Astrocyte (in vitro differentiated cells and primary cell): ENCODE measurements at regions not wholly inside any gene's neighbourhood (a gene's known extent, or its start where the extent isn't known, plus 50 kb on each side); places are given as distances from the start of the nearest gene placed in this dataset.

ENCODE experiments used
- DNase-seq: peaks from one replicate; pipeline ENCODE4 v3.0.0-alpha.2; 2010; ENCODE audit warnings: low read depth
- FAIRE-seq: peaks from 2 replicates; lab custom pipeline; 2011; peaks lifted over from hg19 to GRCh38; lab: Jason Lieb, UNC
- H2AFZ ChIP-seq: 2 replicates; pipeline ENCODE4 v1.6.0; 2012; ENCODE audit warnings: low read depth, low read length, inconsistent platforms
- H3K27ac ChIP-seq: 2 replicates; pipeline ENCODE4 v1.5.1; 2011; ENCODE audit warnings: low read depth, low read length, inconsistent platforms
- H3K27me3 ChIP-seq: 2 replicates; pipeline ENCODE4 v1.6.0; 2011; ENCODE audit warnings: low read length, inconsistent platforms; ENCODE audit not compliant: insufficient read depth
- H3K36me3 ChIP-seq: 2 replicates; pipeline ENCODE4 v1.5.1; 2011; ENCODE audit warnings: low read length, inconsistent platforms; ENCODE audit not compliant: insufficient read depth
- H3K4me1 ChIP-seq: 2 replicates; pipeline ENCODE4 v1.5.1; 2011; ENCODE audit warnings: low read length, inconsistent platforms; ENCODE audit not compliant: insufficient read depth
- H3K4me2 ChIP-seq: 2 replicates; pipeline ENCODE4 v1.6.0; 2012; ENCODE audit warnings: low read length, inconsistent platforms
- H3K4me3 ChIP-seq: 2 replicates; pipeline ENCODE4 v1.5.1; 2011; ENCODE audit warnings: low read depth, mild to moderate bottlenecking, low read length, inconsistent platforms; ENCODE audit not compliant: insufficient read depth
- H3K79me2 ChIP-seq: 2 replicates; pipeline ENCODE4 v1.6.0; 2012; ENCODE audit warnings: mild to moderate bottlenecking, low read length, inconsistent platforms; ENCODE audit not compliant: insufficient read depth
- H3K9ac ChIP-seq: 2 replicates; pipeline ENCODE4 v1.6.0; 2012; ENCODE audit warnings: mild to moderate bottlenecking, low read length, inconsistent platforms
- H3K9me3 ChIP-seq: 2 replicates; pipeline ENCODE4 v1.5.1; 2012; ENCODE audit warnings: low read depth, mild to moderate bottlenecking, low read length, inconsistent platforms; ENCODE audit not compliant: insufficient read depth
- H4K20me1 ChIP-seq: 2 replicates; pipeline ENCODE4 v1.6.0; 2012; ENCODE audit warnings: low read length, inconsistent platforms; ENCODE audit not compliant: insufficient read depth
- H3K27ac Mint-ChIP-seq: one replicate; pipeline ENCODE4 v1.8.0; 2021; ENCODE audit warnings: mild to moderate bottlenecking, mixed read lengths; ENCODE audit not compliant: unreplicated experiment
- H3K27me3 Mint-ChIP-seq: one replicate; pipeline ENCODE4 v1.8.0; 2021; ENCODE audit warnings: low read depth, mixed read lengths; ENCODE audit not compliant: unreplicated experiment
- H3K36me3 Mint-ChIP-seq: one replicate; pipeline ENCODE4 v1.8.0; 2021; ENCODE audit warnings: low read depth, mixed read lengths; ENCODE audit not compliant: unreplicated experiment
- H3K4me1 Mint-ChIP-seq: one replicate; pipeline ENCODE4 v1.8.0; 2021; ENCODE audit warnings: low read depth, mixed read lengths; ENCODE audit not compliant: unreplicated experiment
- H3K4me3 Mint-ChIP-seq: one replicate; pipeline ENCODE4 v1.8.0; 2021; ENCODE audit warnings: mild to moderate bottlenecking, moderate library complexity, mixed read lengths; ENCODE audit not compliant: unreplicated experiment
- H3K9me3 Mint-ChIP-seq: one replicate; pipeline ENCODE4 v1.8.0; 2021; ENCODE audit warnings: mild to moderate bottlenecking, mixed read lengths; ENCODE audit not compliant: unreplicated experiment
- CTCF ChIP-seq: IDR thresholded peaks from 2 replicates; pipeline ENCODE4 v1.5.1; 2011; ENCODE audit warnings: low read depth, mild to moderate bottlenecking, inconsistent platforms, low read length, moderate library complexity; ENCODE audit not compliant: insufficient read depth
- EZH2 ChIP-seq: IDR thresholded peaks from 2 replicates; pipeline ENCODE4 v1.6.1; 2012; ENCODE audit warnings: mild to moderate bottlenecking, low read length, inconsistent platforms; ENCODE audit not compliant: insufficient read depth

DNA sequence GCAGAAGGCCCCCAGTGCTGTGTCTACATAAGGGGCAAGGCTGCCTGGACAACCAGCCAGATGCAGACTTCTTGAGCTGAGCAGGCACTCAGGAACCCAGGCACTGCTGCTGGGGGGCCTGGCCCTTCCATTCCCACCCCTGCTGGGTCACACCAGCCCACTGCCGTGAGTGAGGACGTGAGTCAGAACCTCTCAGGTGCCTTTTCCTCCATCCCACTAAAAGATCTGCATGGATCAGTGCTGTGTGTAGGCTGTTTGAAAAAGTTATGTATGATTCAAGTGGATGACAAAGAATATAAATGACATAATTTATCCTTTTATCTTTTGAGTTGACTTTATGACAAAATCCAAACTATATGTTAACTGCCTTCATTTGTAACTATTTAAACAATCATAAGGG is 499.3 kb downstream of the INHBA start:
- no peaks in the 10 kb centered on the region for H3K36me3 ChIP-seq
- no peaks in the 10 kb centered on the region for H3K9me3 ChIP-seq
- H2AFZ ChIP-seq = no peak overlapping the region
- no peak overlapping the region for H3K4me3 ChIP-seq
- Mint-ChIP-seq H3K4me1 (no peaks in the 10 kb centered on the region), H3K4me3 (no peak overlapping the region), H3K27ac (no peak overlapping the region), H3K27me3 (no peaks in the 10 kb centered on the region), H3K36me3 (no peaks in the 10 kb centered on the region), H3K9me3 (no peaks in the 10 kb centered on the region)
- DNase-seq (no peak), FAIRE-seq (no peak)
- H3K4me1 ChIP-seq = no peaks in the 10 kb centered on the region
- no peak overlapping the region for H3K4me2 ChIP-seq
- H3K27me3 ChIP-seq = no peaks in the 10 kb centered on the region
- no peak overlapping the region for H3K27ac ChIP-seq
- H3K9ac ChIP-seq = no peak overlapping the region
- no peaks in the 10 kb centered on the region for H4K20me1 ChIP-seq
- TF ChIP-seq EZH2 (no peak), CTCF (no peak)
- H3K79me2 ChIP-seq = no peaks in the 10 kb centered on the region

- H3K9ac ChIP-seq = no peak overlapping the region
- no peak for DNase-seq
- Mint-ChIP-seq H3K4me1 (no peaks in the 10 kb centered on the region), H3K27me3 (peaks cover 1% of the 10 kb centered on the region), H3K4me3 (no peak overlapping the region), H3K36me3 (no peaks in the 10 kb centered on the region), H3K27ac (no peak overlapping the region), H3K9me3 (no peaks in the 10 kb centered on the region)
- no peak overlapping the region for H3K4me2 ChIP-seq
- H3K9me3 ChIP-seq = no peaks in the 10 kb centered on the region
- no peaks in the 10 kb centered on the region for H3K36me3 ChIP-seq
- no peaks in the 10 kb centered on the region for H3K4me1 ChIP-seq
- H3K4me3 ChIP-seq = no peak overlapping the region
- TF ChIP-seq EZH2 (no peak), CTCF (no peak)
- no peak overlapping the region for H3K27ac ChIP-seq
- H4K20me1 ChIP-seq = no peaks in the 10 kb centered on the region
- H3K27me3 ChIP-seq = no peaks in the 10 kb centered on the region
- no peaks in the 10 kb centered on the region for H3K79me2 ChIP-seq
- FAIRE-seq = no peak
- H2AFZ ChIP-seq = no peak overlapping the region
These were observed 501.9 kb downstream of the INHBA start for GRCh38 chr7:41201021-41201420.

GRCh38 chr7:41199136-41199535 is 503.8 kb downstream of the INHBA start:
- Histone ChIP-seq H3K4me1 (no peaks in the 10 kb centered on the region), H4K20me1 (no peaks in the 10 kb centered on the region), H3K79me2 (no peaks in the 10 kb centered on the region), H3K36me3 (no peaks in the 10 kb centered on the region), H3K27me3 (no peaks in the 10 kb centered on the region), H3K4me2 (no peak overlapping the region), H3K27ac (no peak overlapping the region), H2AFZ (no peak overlapping the region), H3K9ac (no peak overlapping the region), H3K9me3 (no peaks in the 10 kb centered on the region), H3K4me3 (no peak overlapping the region)
- TF ChIP-seq CTCF (no peak), EZH2 (no peak)
- Mint-ChIP-seq H3K4me1 (no peaks in the 10 kb centered on the region), H3K4me3 (no peak overlapping the region), H3K27ac (no peak overlapping the region), H3K36me3 (no peaks in the 10 kb centered on the region), H3K9me3 (no peaks in the 10 kb centered on the region), H3K27me3 (peaks cover 1% of the 10 kb centered on the region)
- FAIRE-seq (no peak), DNase-seq (no peak)
